Kidney capillary endothelial cell (primary cell): ENCODE measurements at regions not wholly inside any gene's neighbourhood (a gene's known extent, or its start where the extent isn't known, plus 50 kb on each side); places are given as distances from the start of the nearest gene placed in this dataset.
A peak's percentile ranks its signal among the peaks of the same experiment; 100 is the strongest.

Experiments used
- DNase-seq: peaks from one replicate; pipeline ENCODE4 v3.0.0-alpha.2; 2018; ENCODE audit warnings: low spot score

DNA sequence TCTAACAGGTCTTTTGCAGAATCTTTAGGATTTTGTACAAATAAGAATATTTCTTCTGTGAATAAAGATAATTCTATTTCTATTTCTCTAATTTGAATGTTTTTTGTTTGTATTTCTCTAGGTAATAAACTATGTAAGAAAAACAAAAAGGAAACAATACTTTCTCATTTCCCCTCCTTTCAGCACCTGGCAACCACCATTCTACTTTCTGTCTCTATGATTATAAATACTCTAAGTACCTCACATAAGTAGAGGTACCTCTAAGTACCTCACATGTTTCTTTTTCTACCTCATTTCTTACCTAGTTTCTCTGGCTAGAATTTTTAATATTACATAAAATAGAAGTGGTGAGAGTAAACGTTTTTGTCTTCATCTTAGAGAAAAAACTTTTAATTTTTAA is 550.0 kb downstream of the EPHA5 start:
- DNase-seq: no peak

DNA sequence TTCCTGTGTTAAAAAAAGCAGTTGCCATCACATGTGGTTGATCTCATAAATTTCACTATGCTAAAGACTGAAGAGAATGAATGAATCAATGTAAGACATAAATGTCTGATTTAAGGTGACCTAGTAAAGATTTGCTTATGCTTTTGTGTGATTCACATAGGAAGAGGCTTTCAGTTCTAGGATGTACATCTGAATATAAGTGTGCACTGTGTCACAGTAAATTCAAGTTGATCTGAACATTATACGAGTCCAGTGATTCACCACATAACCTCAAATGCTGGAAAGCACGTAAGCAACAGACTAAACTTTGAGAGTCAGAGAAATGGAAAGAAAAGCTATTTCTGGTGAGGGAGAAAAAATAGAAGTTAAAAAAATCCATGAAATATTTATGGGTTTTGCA is 567.9 kb downstream of the EPHA5 start:
- DNase-seq: no peak

DNA sequence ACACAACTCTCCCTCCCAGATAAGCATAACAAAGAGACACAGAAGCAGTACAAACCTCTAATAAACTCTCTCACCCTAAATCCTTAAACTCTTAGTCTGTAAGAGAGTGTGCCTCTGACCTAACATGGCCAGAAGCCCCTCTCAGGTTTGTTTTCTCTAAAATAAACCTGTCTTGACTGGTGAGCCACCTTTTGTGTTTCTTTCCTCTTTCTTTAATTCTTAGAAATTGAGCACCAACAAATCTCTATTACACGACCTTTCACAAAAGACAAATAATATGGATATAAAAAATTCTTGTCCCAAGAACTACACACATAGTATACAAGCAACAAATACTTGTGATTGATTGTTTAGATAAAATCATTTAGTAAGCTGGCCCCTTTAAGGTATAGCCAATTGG is 573.7 kb downstream of the EPHA5 start:
- no peak for DNase-seq

DNA sequence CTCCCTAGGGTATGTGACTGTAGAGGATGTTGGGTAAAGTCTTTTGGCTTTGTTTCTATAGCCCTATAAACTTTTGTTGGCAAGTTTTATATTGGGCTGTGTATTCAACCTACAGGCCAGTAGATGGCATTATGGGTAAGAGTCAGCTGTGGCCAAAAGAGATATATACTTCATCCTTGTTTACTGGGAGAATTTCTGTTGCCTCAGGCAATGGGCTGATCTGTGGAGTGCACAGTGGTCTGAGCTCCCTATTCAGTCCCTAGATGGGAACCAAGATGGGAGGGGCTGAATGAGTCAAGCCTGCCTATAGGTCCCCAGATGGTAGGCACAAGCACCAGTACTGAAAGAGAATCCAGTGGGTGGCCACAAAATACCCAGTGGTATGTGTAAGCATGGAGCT is 580.6 kb downstream of the EPHA5 start:
- DNase-seq: no peak

DNA sequence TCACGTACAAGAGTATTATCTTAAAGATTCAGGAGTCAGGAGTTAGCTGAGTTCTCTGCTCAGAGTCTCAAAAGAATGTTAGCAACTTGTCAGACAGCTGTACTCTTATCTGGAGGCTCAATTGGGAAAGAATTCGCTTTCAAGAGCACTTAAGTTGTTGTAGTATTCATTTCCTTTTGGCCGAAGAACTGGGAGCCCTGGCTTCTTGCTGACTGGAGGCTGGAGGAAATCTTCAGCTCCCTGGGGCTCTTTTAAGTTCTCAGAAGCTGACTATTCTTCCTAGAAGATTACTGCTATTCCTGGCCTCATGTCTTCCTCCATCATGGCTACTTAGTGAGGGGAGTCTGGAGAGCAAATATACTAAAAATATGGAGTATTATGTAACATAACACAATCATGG is 587.2 kb downstream of the EPHA5 start:
- no peak for DNase-seq

DNA sequence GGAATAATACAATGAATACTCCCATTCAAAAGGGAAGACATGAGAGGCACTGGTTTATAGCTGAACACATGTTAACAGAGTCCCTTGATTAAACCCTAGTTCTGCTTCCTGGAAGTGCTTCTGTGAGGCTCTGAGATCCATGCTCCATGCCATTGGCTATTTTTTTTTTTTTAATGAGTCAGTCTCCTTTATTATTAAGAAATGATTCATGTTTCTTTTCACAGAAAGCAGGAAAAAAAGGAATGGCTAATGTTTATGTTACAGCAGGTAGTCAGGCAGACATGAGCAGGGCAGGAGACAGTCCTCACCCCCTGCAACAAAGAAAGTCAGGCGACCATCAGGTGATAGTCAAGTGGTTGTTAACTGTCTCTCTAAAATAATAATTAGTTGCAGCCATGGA is 598.7 kb downstream of the EPHA5 start:
- no peak for DNase-seq

DNA sequence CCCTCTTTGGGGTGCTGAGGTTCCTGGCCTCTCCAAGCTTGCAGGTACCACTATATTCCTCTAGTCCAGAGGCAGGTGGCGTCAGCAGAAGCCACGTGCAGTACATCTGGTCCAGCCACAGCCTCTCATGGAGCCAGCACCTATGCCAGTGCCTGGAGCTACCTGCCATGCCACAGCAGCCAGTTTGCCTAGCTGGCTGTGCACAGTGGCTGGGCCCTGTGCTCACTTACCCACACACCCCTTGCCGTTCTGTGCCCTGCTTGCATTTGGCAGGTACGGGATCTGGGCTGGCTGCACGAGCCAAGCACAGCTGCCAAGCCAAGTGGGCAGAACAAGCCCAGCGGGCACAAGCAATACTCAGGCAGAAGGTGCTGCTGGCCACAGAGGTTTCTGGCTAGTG is 601.1 kb downstream of the EPHA5 start:
- DNase-seq: no peak

DNA sequence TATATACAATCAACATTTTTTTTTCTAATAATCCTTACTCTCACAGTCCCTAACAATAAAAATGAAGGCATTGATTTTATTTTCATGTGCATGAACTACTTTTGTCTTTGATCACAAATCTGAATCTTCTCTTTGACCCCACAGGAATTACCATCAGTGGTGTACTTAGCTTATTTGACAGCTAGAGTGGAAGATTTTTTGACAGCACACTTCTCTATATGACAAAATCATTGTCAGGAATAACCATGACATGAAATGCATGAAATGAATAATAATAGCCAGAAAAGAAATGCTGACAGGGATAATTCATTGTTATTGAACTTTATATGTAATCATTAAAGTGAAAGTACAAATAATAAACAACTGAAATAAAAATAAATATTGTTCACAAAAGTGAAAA is 604.2 kb downstream of the EPHA5 start:
- no peak for DNase-seq

DNA sequence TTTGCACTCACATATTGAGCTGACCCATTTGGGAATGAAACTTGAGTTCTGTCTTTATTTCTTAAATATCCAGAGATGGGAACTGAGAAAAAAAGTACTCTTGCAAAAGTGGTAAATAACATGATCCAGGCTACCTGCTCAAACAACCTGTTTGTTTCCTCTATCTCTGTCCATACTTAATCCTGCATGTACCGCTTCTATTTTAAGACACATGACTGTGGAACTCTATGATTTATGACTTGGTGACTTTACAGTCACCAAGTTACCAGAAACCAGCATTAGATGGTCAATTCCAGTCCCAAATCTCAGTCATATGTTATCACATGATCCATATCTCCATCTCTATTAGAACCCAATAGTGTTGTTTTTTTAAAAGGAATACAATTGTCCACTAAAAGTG is 606.7 kb downstream of the EPHA5 start:
- DNase-seq: no peak

DNA sequence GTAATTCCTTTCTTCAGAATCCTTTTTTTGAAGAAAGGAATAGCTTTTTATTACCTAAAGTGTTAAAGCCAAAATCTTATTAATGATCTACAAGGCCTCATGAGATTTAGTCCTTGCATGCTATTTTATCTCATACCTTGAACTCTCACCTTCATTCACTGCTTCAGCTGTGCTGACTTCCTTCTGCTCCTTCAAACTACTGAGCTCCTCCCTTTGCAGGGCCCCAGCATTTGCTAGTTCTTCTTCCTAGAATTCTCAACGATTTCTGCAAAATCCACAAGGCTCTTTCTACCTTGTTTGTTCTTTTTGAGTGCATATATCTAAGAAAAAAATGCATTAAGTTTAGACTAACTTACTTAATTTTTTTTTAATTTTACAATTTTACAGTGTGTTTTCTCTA is 619.5 kb downstream of the EPHA5 start:
- DNase-seq: no peak

DNA sequence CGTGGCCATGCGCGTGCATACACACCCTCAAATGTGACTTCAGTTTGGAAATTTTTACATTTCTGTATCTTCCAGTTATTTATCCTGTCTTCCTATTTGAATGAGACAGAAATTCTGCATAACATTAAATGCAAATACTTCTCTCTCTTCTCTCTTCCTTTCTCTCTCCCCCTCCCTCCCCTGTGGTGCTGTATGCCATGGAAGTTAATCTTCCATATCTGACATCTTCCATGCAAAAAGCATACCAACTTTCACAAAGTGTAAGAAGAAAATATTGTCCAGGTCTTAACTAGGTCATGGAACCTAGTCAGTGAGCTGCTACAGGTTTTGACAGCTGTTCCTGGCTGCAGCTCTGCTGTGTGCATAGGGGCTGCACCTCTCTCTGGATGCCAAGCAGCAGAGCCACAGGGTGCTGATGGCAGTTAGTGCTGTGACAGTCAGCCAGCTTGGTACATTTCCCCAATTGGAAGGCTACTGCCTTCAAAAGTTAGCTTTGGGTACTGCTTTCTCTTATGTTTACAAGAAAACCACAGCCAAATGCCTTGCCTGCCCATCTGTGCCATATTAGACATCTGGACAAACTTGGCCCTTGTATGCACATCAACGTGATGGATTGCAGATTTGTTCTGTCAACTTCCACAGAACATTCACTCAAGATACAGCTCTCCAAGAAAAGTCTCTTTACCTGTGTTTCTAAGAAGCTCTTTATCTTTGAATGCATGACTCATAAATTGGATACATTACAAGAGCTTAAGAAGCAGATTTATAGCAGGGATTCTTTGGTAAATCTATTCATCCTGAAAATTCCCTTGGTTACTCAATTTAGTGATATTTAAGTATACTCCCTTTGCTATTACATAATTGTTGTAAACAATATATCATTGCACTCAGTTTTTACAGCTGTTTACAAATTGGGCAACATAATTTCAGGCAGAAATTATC is 623.8 kb downstream of the EPHA5 start:
- no peak for DNase-seq

DNA sequence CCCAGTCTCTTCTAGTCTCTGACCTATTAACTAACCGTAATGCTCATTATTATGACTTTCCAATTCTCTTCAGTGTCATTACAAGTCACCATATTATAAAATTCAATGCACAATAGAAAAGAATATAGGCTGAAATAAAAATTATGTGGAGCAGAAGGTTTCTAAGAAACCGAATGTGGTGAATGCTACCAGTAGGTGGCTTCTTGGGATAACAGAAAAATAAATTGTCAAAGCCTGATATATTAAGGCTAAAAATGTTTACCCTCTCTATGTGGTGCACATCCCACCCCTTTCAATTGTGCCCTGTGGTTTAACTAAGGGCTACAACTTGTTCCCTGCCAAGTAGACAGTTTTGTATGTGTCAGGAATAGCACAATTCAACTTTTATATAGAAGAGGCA is 624.6 kb upstream of the TECRL start:
- DNase-seq: no peak

DNA sequence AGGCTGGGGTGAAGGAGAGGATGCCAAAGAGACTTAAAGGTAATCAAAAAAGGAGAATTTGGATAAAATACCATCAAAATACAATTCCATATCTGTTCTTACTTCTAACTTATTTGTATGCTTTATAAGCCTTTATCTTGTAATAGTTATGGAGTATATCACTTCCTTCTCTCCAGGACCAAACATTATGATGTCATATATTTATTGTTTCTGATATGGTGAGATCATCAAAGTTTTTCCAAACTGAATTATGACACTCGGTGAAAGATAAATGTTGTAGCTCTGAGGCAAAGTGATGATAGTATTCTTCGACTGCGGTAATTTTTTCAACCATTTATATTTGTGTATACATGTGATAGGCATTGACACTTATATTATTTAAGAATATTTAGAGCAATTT is 619.3 kb upstream of the TECRL start:
- DNase-seq: no peak

DNA sequence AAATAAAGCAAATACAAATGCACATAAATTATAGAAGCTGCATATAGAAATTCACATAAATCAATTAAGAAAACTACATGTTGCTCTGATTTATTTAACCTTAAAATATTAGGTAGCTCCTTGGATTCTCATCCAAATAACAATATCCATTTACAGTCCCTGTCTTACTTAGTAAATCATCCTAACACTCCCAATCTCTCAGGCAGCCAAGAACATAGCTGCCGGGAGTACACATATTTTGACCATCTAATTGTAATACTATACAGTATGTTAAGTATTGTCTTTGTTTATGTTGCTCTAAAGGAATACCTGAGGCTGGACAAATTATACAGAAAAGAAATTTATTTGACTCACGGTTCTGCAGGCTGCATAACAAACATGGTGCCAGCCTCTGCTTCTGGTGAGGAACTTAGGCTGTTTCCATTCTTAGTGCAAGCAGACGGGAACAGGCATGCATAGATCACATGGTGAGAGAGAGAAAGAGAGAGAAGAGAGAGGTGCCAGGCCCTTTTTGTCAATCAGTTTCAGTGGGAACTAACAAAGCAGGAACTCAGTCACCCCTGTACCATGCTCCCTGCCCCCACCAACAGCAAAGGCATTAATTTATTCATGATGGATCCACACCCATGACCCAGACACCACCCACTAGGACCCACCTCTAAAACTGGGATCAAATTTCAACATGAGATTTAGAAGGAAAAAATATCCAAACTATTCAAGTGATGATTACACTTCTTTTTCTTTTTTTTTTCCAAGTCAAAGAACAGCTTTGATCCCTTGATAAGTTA is 614.8 kb upstream of the TECRL start:
- DNase-seq: no peak

DNA sequence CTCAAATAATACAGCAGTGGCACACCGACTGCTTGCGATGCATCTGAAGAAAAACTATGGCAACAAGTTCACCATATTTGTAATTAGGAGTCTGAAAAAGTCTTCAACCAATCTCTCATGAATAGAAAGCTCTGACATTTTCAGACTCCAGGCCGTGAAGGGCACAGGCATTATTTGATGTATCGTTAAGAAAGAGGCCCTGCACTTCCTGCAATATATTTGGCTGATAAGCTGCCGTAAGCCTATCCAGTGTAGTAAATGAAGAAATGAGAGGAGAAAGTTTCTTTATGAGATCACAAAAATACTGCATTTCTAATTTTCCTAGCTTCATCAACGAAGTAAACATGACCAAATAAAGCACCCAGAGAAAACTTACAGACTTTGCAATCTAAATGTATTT is 613.8 kb upstream of the TECRL start:
- DNase-seq: no peak

DNA sequence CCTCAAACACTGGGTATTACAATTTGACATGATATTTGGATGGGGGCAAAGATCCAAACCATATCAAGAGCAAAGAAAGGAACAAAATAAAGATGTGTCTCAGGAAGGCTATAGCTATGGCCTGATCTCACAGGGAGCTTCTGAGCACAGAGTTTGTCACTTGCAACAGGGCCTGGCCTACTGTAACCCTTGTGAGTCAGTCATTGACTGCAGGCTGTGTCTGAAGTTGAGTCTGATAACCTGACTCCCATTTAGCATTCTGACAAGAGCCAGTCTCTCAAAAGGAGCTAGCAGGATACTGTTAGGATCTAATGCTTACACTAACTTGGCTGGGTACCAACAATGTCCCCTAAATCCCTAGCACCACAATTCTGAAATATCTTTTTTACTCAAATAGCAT is 612.5 kb upstream of the TECRL start:
- no peak for DNase-seq

DNA sequence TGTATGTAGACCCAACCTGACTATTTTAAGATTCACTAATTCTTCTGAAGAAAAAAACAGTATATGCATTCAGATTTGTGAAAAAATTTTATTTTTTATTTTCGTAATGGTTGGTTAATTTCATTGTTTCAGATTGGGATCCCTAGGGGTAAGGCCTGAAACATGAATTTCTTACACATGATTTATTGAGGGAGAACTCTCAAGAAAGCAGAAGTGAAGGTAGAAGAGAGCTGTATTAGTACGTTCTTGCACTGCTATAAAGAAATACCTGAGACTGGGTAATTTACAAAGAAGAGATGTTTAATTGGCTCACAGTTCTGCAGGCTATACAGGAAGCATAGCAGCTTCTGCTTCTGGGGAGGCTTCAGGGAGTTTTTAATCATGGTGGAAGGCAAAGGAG is 611.9 kb upstream of the TECRL start:
- no peak for DNase-seq

DNA sequence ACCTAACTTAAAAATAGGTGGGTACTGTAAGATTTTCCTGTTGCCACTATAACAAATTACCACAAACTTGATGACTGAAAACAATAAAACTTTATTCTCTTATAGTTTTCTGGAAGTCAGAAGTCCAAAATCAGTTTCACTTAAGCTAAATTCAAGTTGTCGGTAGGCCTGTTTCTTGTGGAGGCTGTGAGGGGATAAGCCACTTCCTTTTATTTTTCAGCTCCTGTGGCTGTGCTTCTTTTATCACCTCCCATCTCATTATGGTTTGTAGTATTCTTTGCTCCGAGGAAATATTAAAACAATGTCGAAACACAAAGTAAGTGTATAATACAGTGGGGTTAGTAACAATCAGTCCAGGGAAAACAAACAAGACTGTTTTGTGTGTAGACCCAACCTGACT is 610.5 kb upstream of the TECRL start:
- no peak for DNase-seq

DNA sequence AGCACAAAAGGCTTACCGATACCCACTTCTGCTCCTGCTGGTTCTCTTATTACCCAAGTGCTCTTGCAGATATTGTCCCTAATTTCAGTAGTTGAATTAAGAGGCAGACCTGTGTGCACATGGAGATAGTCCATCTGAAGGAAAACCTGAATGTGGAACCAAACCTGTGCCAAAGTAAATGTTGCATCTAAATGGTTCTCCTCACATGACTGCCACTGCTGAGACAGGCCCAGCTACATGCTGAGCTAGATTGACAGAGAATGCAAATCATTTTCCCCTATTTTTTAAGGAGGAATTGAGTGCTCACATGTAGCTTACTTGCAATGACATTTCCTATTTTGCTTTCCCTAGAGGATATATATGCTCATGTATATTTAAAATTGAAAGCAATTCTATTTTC is 609.1 kb upstream of the TECRL start:
- no peak for DNase-seq

DNA sequence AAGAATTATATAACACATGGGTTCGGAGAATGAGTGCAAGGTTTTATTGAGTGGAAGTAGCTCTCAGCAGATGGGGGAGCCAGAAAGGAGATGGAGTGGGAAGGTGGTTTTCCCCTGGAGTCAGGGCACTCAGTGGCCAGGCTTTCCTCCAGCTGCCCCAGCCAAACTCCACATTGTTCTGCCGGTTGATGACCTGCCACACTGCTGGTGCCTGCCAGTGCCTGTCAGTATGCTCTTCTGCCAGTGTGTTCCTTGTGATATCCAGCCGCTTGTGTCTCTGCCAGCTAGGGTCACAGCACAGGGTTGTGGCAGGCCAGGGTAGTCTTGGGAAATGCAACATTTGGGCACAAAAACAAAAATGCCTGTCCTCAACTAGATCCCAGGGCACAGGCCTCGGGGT is 604.8 kb upstream of the TECRL start:
- DNase-seq: no peak

DNA sequence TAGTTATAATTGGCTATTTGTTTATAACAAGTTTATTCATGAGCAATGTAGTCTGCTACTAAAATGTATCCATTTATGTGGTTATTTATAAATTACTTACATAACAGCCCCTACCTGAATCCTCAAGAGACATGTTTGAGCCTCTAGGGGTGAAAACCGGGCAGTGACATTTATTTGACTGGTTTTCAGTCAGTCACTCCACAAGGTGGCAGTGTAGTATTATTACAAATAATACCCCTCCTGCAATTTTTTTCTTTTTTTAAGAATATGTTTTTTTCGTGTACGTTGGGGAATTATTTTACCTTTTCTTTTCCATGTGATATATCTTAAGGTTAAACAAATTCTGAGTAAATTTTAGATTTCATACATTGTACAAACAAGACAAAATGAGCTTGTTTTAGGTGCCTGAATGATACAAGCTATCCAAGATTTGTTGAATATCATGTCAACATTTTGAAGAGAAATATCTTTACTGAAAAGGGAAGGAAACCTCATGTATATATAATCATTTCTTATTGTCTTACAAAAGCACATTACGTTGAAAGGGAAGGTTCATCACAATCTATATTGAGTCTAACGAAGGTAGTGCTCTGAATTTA is 598.7 kb upstream of the TECRL start:
- DNase-seq: peak; percentile 2

DNA sequence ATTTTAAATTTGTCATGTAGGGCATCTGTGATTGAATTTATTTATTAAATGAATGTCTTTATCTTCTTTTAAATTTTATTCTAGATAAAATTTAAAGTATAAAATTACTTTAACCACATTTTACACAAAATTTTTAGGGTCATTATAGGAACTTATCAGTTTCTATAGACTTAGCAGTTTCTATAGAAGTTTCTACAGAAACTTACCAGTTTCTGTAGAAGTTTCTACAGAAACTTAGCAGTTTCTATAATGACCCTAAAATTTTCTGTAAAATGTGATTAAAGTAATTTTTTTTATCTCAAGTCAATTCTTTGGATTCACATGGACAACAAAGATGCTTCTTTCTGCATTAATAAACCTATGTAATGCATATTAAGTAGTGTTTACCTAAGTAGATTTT is 565.9 kb upstream of the TECRL start:
- no peak for DNase-seq

DNA sequence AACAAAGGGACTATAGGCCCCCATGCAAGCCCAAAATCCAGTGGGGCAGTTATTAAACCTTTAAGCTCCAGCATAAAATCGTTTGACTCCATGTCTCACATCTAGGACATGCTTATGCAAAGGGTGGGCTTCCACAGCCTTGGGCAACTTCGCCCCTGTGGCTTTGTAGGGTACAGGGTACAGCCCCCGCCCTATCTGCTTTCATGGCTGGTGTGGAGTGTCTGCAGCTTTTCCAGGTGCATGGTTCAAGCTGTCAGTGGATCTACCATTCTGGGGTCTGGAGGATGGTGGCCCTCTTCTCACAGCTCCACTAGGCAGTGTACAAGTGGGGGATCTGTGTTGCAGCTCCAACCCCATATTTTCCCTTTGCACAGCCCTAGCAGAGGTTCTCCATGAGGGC is 559.8 kb upstream of the TECRL start:
- no peak for DNase-seq
